ENCODE measurements at regions not wholly inside any gene's neighbourhood (a gene's known extent, or its start where the extent isn't known, plus 50 kb on each side); places are given as distances from the start of the nearest gene placed in this dataset.
"Not testable (repeated sequence)": the region's sequence is repeated elsewhere in the genome, so short reads cannot be mapped to it uniquely, and the experiment has no call there.

GRCh38 chr1:227508431-227508830, 54.9 kb upstream of the ZNF678 start:
- intact Hi-C loops (cut with DNase I): no loop called here
- DNase-seq (ENCODE audit: low spot score): no peak

- DNase-seq (ENCODE audit: low spot score); intact Hi-C loops (cut with DNase I): not testable (repeated sequence)
Observed at GRCh38 chr1:227506490-227507393, 56.6 kb upstream of the ZNF678 start.

GRCh38 chr1:227496045-227496444, 67.3 kb upstream of the ZNF678 start:
- intact Hi-C loops (cut with DNase I); DNase-seq (ENCODE audit: low spot score): not testable (repeated sequence)

- DNase-seq (ENCODE audit: low spot score); intact Hi-C loops (cut with DNase I): not testable (repeated sequence)
Observed at GRCh38 chr1:227493863-227494551, 69.3 kb upstream of the ZNF678 start.

GRCh38 chr1:227490478-227490877, 72.9 kb upstream of the ZNF678 start:
- no peak for DNase-seq (ENCODE audit: low spot score)
- intact Hi-C loops (cut with DNase I): no loop called here

GRCh38 chr1:227490001-227490400, 73.4 kb upstream of the ZNF678 start:
- DNase-seq (ENCODE audit: low spot score): no peak
- intact Hi-C loops (cut with DNase I): no loop called here

- intact Hi-C loops (cut with DNase I): loop anchor here in 1 of 2 donors (10.0 kb wide), 1 partner anchor 455 kb away; the partner anchor contains the start of gene WNT9A
- no peak for DNase-seq (ENCODE audit: low spot score)
Observed at GRCh38 chr1:227489572-227489971, 73.8 kb upstream of the ZNF678 start.

- intact Hi-C loops (cut with DNase I): loop anchor here in 1 of 2 donors (10.0 kb wide), 1 partner anchor 457 kb away; the partner anchor contains the start of gene WNT9A
- no peak for DNase-seq (ENCODE audit: low spot score)
Observed at GRCh38 chr1:227487606-227488005, 75.8 kb upstream of the ZNF678 start.

- intact Hi-C loops (cut with DNase I): loop anchor here in 1 of 2 donors (10.0 kb wide), 1 partner anchor 458 kb away; the partner anchor contains the start of gene WNT9A
- DNase-seq (ENCODE audit: low spot score): no peak
Observed at GRCh38 chr1:227486559-227486958, 76.8 kb upstream of the ZNF678 start.

- intact Hi-C loops (cut with DNase I): loop anchor here in 1 of 2 donors (10.0 kb wide), 1 partner anchor 463 kb away; the partner anchor contains the start of gene WNT9A
Observed at GRCh38 chr1:227482023-227482299, 81.4 kb upstream of the ZNF678 start.

GRCh38 chr1:227474072-227474471, 89.3 kb upstream of the ZNF678 start:
- intact Hi-C loops (cut with DNase I): loop anchor here in 1 of 2 donors (10.0 kb wide), 1 partner anchor 471 kb away; the partner anchor contains the start of gene WNT9A

More at GRCh38 chr1:227482023-227482299, 81.4 kb upstream of the ZNF678 start:
- DNase-seq (ENCODE audit: low spot score): no peak

GRCh38 chr1:227472772-227473171, 90.6 kb upstream of the ZNF678 start:
- intact Hi-C loops (cut with DNase I): loop anchor here in 1 of 2 donors (10.0 kb wide), 1 partner anchor 472 kb away; the partner anchor contains the start of gene WNT9A
- no peak for DNase-seq (ENCODE audit: low spot score)

More at GRCh38 chr1:227474072-227474471, 89.3 kb upstream of the ZNF678 start:
- DNase-seq (ENCODE audit: low spot score): not testable (repeated sequence)

GRCh38 chr1:227470688-227471087, 92.7 kb upstream of the ZNF678 start:
- DNase-seq (ENCODE audit: low spot score): no peak
- intact Hi-C loops (cut with DNase I): loop anchor here in 1 of 2 donors (10.0 kb wide), 1 partner anchor 474 kb away; the partner anchor contains the start of gene WNT9A

GRCh38 chr1:227469708-227470107, 93.6 kb upstream of the ZNF678 start:
- intact Hi-C loops (cut with DNase I): loop anchor here in 1 of 2 donors (10.0 kb wide), 1 partner anchor 475 kb away; the partner anchor contains the start of gene WNT9A
- DNase-seq (ENCODE audit: low spot score): no peak

GRCh38 chr1:227466039-227466645, 97.2 kb upstream of the ZNF678 start:
- intact Hi-C loops (cut with DNase I): no loop called here
- no peak for DNase-seq (ENCODE audit: low spot score)

- intact Hi-C loops (cut with DNase I): no loop called here
- no peak for DNase-seq (ENCODE audit: low spot score)
Observed at GRCh38 chr1:227465256-227465655, 98.1 kb upstream of the ZNF678 start.

- DNase-seq (ENCODE audit: low spot score): no peak
- intact Hi-C loops (cut with DNase I): loop anchor here in 1 of 2 donors (5.0 to 10.0 kb wide), 2 partner anchors 695 to 1503 kb away; no protein-coding TSS in a partner anchor
Observed at GRCh38 chr1:227459977-227460376, 103.4 kb upstream of the ZNF678 start.

GRCh38 chr1:227459326-227459841, 104.0 kb upstream of the ZNF678 start:
- intact Hi-C loops (cut with DNase I): loop anchor here in 1 of 2 donors (10.0 kb wide), 1 partner anchor 695 kb away; no protein-coding TSS in a partner anchor

GRCh38 chr1:227454686-227455085, 108.7 kb upstream of the ZNF678 start:
- intact Hi-C loops (cut with DNase I): loop anchor here in 1 of 2 donors (10.0 kb wide), 1 partner anchor 690 kb away; no protein-coding TSS in a partner anchor
- no peak for DNase-seq (ENCODE audit: low spot score)

More at GRCh38 chr1:227459326-227459841, 104.0 kb upstream of the ZNF678 start:
- DNase-seq (ENCODE audit: low spot score): no peak

Data from posterior vena cava (tissue), 2 donors.